Activated T-helper 1 cell treated with anti-CD3 and anti-CD28 coated beads, Interleukin-12 subunit alpha, Interleukin-12 subunit beta, Interleukin-2, Interleukin-4 antibody, amounts not matched to agents 30 ng/mL and 10 ng/mL and 1 ng/mL, durations not matched to agents 14 hours and 24 hours and 36 hours (primary cell): ENCODE measurements at regions not wholly inside any gene's neighbourhood (a gene's known extent, or its start where the extent isn't known, plus 50 kb on each side); places are given as distances from the start of the nearest gene placed in this dataset.

Experiments used
- DNase-seq: peaks from one replicate; pipeline ENCODE4 v3.0.0; 2021; ENCODE audit warnings: low spot score
- H3K27ac Mint-ChIP-seq: one replicate; pipeline ENCODE4 v1.8.0; 2021; ENCODE audit warnings: mild to moderate bottlenecking, mixed read lengths
- H3K27me3 Mint-ChIP-seq: one replicate; pipeline ENCODE4 v1.8.0; 2022; ENCODE audit warnings: mild to moderate bottlenecking, moderate library complexity, mixed read lengths; ENCODE audit not compliant: insufficient read depth
- H3K36me3 Mint-ChIP-seq: one replicate; pipeline ENCODE4 v1.8.0; 2021; ENCODE audit warnings: low read depth, mixed read lengths
- H3K4me1 Mint-ChIP-seq: one replicate; pipeline ENCODE4 v1.8.0; 2021; ENCODE audit warnings: low read depth, mixed read lengths
- H3K4me3 Mint-ChIP-seq: one replicate; pipeline ENCODE4 v1.8.0; 2021; ENCODE audit warnings: mild to moderate bottlenecking, moderate library complexity, mixed read lengths
- H3K9me3 Mint-ChIP-seq: one replicate; pipeline ENCODE4 v1.8.0; 2021; ENCODE audit warnings: mixed read lengths
- intact Hi-C: fragments of 100-400 bp; cut with micrococcal nuclease; formaldehyde crosslinking; loops from one replicate; pipeline ENCODE4 v1.15.1; 2024

DNA sequence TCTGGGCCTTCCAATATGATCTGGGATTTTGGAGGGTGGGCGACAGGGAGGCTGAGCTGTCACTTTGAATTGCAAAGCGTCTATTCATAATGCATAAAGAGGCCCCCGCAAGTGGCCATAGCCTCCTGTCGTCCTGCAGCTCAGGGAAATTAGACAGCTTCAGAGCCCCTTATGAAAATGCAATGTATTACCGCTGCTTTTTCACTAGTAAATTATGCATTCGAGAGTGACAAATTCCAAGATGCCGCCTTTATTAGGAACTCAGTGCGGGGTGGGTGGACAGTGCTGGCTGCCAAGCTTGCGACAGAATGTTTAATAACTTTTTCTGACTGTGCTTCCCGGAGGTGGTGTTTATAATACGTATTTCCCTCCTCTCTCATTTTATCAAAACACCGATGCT, 168.5 kb downstream of the DHX35 start:
- H3K27ac Mint-ChIP-seq = no peak overlapping the region
- no peaks in the 10 kb centered on the region for H3K4me1 Mint-ChIP-seq
- no peak overlapping the region for H3K4me3 Mint-ChIP-seq
- intact Hi-C loops = no loop called here
- H3K9me3 Mint-ChIP-seq = no peaks in the 10 kb centered on the region
- no peak for DNase-seq
- peaks cover 2% of the 10 kb centered on the region for H3K27me3 Mint-ChIP-seq
- no peaks in the 10 kb centered on the region for H3K36me3 Mint-ChIP-seq

GRCh38 chr20:39129523-39129922, 167.4 kb downstream of the DHX35 start:
- Mint-ChIP-seq H3K36me3 (no peaks in the 10 kb centered on the region), H3K9me3 (no peaks in the 10 kb centered on the region), H3K27me3 (peaks cover 2% of the 10 kb centered on the region), H3K27ac (no peak overlapping the region), H3K4me3 (no peak overlapping the region), H3K4me1 (no peaks in the 10 kb centered on the region)
- intact Hi-C loops = no loop called here
- DNase-seq = no peak

DNA sequence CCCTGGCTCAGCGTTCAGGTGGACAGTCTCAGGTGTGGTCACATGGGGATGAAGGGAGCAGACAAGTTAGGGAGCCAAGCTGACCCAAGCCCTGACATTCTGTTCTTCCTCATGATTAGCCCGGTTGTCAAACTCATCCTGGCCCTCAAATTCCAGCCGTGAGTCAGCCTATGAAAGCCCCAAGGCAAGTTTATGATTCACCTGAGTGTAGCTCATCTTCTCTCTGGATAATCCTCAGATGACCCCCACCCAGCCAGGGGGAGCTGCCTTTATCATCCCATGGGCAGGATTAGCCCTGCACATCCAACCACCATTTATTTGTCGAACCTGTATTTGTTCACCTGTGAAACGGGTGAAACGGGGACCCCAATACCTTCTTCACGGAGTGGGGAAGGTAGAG, 161.9 kb downstream of the DHX35 start:
- H3K36me3 Mint-ChIP-seq = no peaks in the 10 kb centered on the region
- intact Hi-C loops = no loop called here
- H3K27ac Mint-ChIP-seq = no peak overlapping the region
- H3K27me3 Mint-ChIP-seq = peaks cover 9% of the 10 kb centered on the region
- no peak for DNase-seq
- no peaks in the 10 kb centered on the region for H3K4me1 Mint-ChIP-seq
- H3K4me3 Mint-ChIP-seq = no peak overlapping the region
- no peaks in the 10 kb centered on the region for H3K9me3 Mint-ChIP-seq

GRCh38 chr20:39123185-39123557, 161.0 kb downstream of the DHX35 start:
- no peaks in the 10 kb centered on the region for H3K4me1 Mint-ChIP-seq
- intact Hi-C loops = no loop called here
- DNase-seq = no peak
- no peak overlapping the region for H3K4me3 Mint-ChIP-seq
- no peak overlapping the region for H3K27ac Mint-ChIP-seq
- H3K27me3 Mint-ChIP-seq = peaks cover 7% of the 10 kb centered on the region
- no peaks in the 10 kb centered on the region for H3K9me3 Mint-ChIP-seq
- H3K36me3 Mint-ChIP-seq = no peaks in the 10 kb centered on the region

DNA sequence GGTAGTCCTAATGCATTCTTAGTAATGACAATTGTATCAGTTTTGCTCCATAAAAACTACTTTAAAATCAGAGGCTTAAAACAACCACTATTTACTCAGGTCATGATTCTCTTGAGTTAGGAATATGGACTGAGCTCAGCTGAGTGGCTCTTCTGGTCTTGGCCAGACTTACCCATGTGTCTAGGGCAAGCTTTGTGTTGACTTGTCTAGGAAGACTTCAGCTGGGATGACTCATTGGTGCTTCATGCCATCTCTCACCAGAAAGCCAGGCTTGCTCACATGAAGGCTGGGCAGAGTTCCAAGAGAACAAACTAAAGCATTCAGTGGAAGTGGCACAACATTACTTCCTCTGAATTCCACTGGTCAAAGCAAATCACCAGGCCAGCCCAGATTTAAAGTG, 155.3 kb downstream of the DHX35 start:
- intact Hi-C loops = no loop called here
- Mint-ChIP-seq H3K4me3 (no peak overlapping the region), H3K4me1 (no peaks in the 10 kb centered on the region), H3K36me3 (no peaks in the 10 kb centered on the region), H3K27ac (no peak overlapping the region), H3K9me3 (no peaks in the 10 kb centered on the region), H3K27me3 (peaks cover 9% of the 10 kb centered on the region)
- no peak for DNase-seq

- no peak for DNase-seq
- peaks cover 17% of the 10 kb centered on the region for H3K27me3 Mint-ChIP-seq
- no peaks in the 10 kb centered on the region for H3K4me1 Mint-ChIP-seq
- no peak overlapping the region for H3K27ac Mint-ChIP-seq
- no peaks in the 10 kb centered on the region for H3K9me3 Mint-ChIP-seq
- intact Hi-C loops = no loop called here
- no peaks in the 10 kb centered on the region for H3K36me3 Mint-ChIP-seq
- no peak overlapping the region for H3K4me3 Mint-ChIP-seq
These were observed 153.9 kb downstream of the DHX35 start for GRCh38 chr20:39116020-39116419.

DNA sequence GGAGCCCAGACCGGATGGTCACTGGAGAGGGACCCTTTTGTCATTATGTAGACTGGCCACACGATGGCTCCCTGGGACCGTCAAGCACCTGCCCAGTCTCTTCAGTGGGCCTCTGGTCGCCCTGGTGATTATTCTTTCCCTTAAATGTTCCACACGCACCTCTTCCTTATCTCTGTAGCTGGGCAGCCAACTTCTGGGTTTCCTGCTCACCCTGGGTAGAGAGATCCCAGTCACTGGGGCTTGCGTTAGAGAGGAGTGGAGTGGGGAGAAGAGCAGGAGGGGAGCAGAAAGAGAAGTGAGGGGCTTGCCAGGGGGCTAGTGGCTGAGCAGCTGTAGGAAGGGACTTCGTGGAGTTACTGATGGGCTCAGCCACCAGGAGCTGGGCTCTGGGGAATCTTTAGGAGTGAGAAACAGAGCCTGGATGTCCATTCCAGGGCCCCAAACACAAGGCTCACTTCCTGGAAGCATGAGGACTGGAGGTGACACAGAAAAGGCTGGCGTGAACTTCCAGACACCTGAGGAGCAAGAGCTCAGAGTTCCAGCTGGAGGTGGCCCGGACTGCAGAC, 150.1 kb downstream of the DHX35 start:
- no peak overlapping the region for H3K4me3 Mint-ChIP-seq
- H3K9me3 Mint-ChIP-seq = no peaks in the 10 kb centered on the region
- peaks cover 24% of the 10 kb centered on the region for H3K27me3 Mint-ChIP-seq
- no peak overlapping the region for H3K27ac Mint-ChIP-seq
- H3K4me1 Mint-ChIP-seq = no peaks in the 10 kb centered on the region
- no peak for DNase-seq
- H3K36me3 Mint-ChIP-seq = no peaks in the 10 kb centered on the region
- intact Hi-C loops = no loop called here

DNA sequence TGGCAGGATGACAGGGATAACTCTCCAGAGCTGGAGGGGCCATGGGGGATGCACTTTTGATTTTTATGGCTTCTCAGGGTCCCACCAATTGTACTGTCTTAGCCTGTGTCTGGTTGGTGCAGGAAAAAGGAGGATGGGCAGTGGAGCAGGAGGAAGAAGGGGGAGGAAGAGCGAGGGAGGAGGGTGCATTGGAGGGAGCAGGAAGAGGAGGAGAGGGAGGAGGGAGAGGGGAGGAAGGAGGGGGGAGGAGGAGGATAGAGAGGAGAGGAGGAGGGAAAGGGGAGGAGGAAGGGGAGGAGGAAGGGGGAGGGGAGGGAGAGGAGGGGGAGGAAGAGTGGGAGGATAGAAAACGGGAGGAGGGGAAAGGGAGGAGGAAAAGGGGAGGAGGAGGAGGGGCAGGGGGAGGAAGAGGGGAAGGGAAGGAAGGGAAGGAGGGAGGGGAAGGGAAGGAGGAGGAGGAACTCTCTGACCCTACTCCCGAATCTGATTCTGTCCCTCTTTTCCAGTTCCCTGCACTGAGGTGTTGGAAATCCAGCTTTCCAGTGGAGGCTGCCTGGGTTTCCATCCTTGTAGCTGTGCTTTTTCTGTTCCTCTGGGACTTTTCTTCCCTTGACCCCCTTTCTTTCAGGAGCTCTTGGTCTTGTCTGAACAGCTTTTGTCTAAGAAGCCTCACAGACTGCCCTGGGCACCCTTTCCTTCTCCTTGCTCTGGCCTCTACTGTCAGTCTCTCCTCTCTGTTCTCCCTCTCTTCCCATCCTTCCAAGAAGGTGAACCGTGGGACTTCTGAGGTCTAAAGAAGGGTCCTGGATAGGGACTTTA, 149.4 kb downstream of the DHX35 start:
- no peaks in the 10 kb centered on the region for H3K36me3 Mint-ChIP-seq
- intact Hi-C loops = no loop called here

DNA sequence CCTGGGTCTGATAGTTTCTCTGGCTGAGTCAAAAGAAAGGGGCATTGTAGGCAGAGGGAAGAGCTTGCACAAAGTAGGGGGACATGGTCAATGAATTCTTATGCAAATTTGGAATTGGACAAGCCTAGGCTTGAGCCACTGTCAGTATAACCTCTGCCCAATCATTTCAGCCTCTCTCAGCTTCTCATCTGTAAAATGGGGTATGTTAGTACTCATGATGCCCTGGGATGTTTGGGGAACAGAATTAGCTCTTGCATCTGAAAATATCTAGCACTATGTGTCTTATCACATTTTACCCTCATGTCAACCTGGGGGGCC, 148.6 kb downstream of the DHX35 start:
- intact Hi-C loops = no loop called here
- H3K27me3 Mint-ChIP-seq = peaks cover 27% of the 10 kb centered on the region

More for the DNA sequence above, 149.4 kb downstream of the DHX35 start:
- Mint-ChIP-seq H3K27ac (no peak overlapping the region), H3K9me3 (no peaks in the 10 kb centered on the region), H3K4me1 (no peaks in the 10 kb centered on the region), H3K27me3 (peaks cover 27% of the 10 kb centered on the region), H3K4me3 (no peak overlapping the region)
- DNase-seq = no peak

DNA sequence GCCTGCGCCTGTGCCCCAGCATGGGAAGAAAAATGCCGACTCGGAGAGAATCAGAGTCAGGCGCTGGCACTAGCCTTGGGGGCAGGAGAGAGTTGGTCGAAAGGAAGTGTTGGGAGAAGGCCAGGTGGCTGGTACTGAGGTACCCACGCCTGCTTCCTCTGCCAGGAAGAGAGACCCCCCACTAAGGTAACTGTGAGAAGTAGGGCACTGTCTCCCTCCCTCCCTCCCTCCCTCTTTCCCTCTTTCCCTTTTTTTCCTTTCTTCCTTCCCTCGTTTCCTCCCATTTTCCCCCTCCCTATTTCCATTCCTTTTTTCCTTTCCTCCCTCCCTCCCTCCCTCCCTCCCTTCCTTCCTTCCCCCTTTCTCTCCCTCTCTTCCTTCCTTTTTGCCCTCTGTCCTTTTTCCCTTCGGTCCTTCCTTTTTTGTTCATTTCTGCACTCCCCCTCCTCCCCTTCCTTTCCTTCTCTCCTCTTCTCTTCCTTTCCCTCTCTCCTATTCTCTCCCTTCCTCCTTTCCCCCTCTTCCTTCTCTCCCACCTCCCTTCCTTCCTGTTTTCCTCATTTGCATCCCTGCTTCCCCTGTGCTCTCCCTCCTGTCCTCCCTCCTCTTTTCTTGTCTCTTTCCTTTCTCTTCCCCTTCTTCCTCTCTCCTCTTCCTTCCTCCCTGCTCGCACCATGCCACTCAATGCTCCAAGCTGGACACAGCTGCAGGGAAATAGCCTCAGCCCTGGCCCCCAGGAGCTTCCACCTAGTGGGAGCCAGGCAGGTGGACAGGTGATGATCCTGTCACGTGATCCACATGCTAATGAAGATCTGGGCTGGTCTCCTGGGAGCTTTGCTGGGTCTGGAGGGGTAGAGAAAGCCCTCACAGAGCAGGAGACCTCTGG, 148.0 kb downstream of the DHX35 start:
- no peaks in the 10 kb centered on the region for H3K4me1 Mint-ChIP-seq
- H3K27ac Mint-ChIP-seq = no peak overlapping the region
- no peaks in the 10 kb centered on the region for H3K36me3 Mint-ChIP-seq
- no peaks in the 10 kb centered on the region for H3K9me3 Mint-ChIP-seq
- no peak for DNase-seq
- H3K4me3 Mint-ChIP-seq = no peak overlapping the region
- peaks cover 27% of the 10 kb centered on the region for H3K27me3 Mint-ChIP-seq
- intact Hi-C loops = no loop called here

More for the DNA sequence above, 148.6 kb downstream of the DHX35 start:
- Mint-ChIP-seq H3K4me3 (no peak overlapping the region), H3K27ac (no peak overlapping the region), H3K9me3 (no peaks in the 10 kb centered on the region), H3K4me1 (no peaks in the 10 kb centered on the region), H3K36me3 (no peaks in the 10 kb centered on the region)
- DNase-seq = no peak

DNA sequence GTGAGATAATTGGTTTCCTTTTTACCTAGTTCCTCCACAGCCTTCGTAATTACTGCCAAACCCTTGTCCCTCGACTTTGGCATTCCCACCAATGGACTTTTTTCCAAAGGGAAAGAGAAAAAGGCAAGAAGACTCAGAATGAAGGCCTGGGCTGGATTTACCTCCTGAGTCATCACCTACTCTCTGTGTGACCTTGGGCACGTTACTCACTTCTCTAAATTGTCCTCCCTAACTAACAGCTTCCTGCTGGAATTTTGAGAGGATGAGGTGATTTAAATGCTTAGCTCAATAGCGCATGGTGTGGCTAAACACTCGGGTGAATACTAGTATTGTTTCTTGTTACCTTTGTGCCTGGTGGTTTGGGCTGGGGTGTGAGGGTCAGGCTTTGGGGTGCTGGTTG, 146.6 kb downstream of the DHX35 start:
- Mint-ChIP-seq H3K27me3 (peaks cover 30% of the 10 kb centered on the region), H3K27ac (no peak overlapping the region), H3K36me3 (no peaks in the 10 kb centered on the region), H3K9me3 (no peaks in the 10 kb centered on the region), H3K4me1 (no peaks in the 10 kb centered on the region), H3K4me3 (no peak overlapping the region)
- no peak for DNase-seq
- intact Hi-C loops = no loop called here

- Mint-ChIP-seq H3K4me3 (no peak overlapping the region), H3K27ac (no peak overlapping the region), H3K9me3 (no peaks in the 10 kb centered on the region), H3K27me3 (peaks cover 26% of the 10 kb centered on the region), H3K4me1 (no peaks in the 10 kb centered on the region), H3K36me3 (no peaks in the 10 kb centered on the region)
- no peak for DNase-seq
- intact Hi-C loops = no loop called here
These were observed 145.6 kb downstream of the DHX35 start for GRCh38 chr20:39107741-39108140.

- H3K27ac Mint-ChIP-seq = no peak overlapping the region
- H3K4me3 Mint-ChIP-seq = no peak overlapping the region
- H3K9me3 Mint-ChIP-seq = no peaks in the 10 kb centered on the region
- intact Hi-C loops = no loop called here
- no peaks in the 10 kb centered on the region for H3K36me3 Mint-ChIP-seq
- H3K27me3 Mint-ChIP-seq = peaks cover 17% of the 10 kb centered on the region
- no peak for DNase-seq
- H3K4me1 Mint-ChIP-seq = no peaks in the 10 kb centered on the region
These were observed 144.6 kb downstream of the DHX35 start for GRCh38 chr20:39106791-39107190.
